Liver (tissue), 7 donors: ENCODE measurements at regions not wholly inside any gene's neighbourhood (a gene's known extent, or its start where the extent isn't known, plus 50 kb on each side); places are given as distances from the start of the nearest gene placed in this dataset.

ENCODE experiments used
- DNase-seq: peaks from one replicate; pipeline ENCODE4 v3.0.0-alpha.2; 2017; ENCODE audit warnings: low spot score
- H3K27ac ChIP-seq, 2 donors: one replicate each; pipeline ENCODE4 v1.7.0; 2013; ENCODE audit warnings: inconsistent platforms in 2 of 2, low read length in 2 of 2, control low read depth in 1 of 2, low read depth in 1 of 2, mild to moderate bottlenecking in 1 of 2
- H3K27me3 ChIP-seq, 4 donors: one replicate each; pipeline versions ENCODE4 v1.6.1 to v1.7.0; 2013; ENCODE audit warnings: low read length in 3 of 4, inconsistent platforms in 1 of 4, mild to moderate bottlenecking in 1 of 4, moderate library complexity in 1 of 4; ENCODE audit not compliant: control insufficient read depth in 4 of 4, insufficient read depth in 4 of 4
- H3K36me3 ChIP-seq, 4 donors: one replicate each; pipeline versions ENCODE4 v1.6.1 to v1.7.0; 2013; ENCODE audit warnings: low read length in 3 of 4, mild to moderate bottlenecking in 3 of 4, low read depth in 1 of 4, moderate library complexity in 1 of 4; ENCODE audit not compliant: control insufficient read depth in 4 of 4, insufficient read depth in 3 of 4
- H3K4me1 ChIP-seq, 4 donors: one replicate each; pipeline versions ENCODE4 v1.6.1 to v1.7.0; 2013; ENCODE audit warnings: low read length in 3 of 4, mild to moderate bottlenecking in 3 of 4, moderate library complexity in 1 of 4; ENCODE audit not compliant: control insufficient read depth in 4 of 4, insufficient read depth in 4 of 4
- H3K4me3 ChIP-seq, 3 donors: one replicate each; pipeline versions ENCODE4 v1.6.1 to v1.7.0; 2013; ENCODE audit warnings: low read length in 3 of 3, control low read depth in 1 of 3, low read depth in 1 of 3, mild to moderate bottlenecking in 1 of 3
- H3K9ac ChIP-seq, 2 donors: one replicate each; pipeline ENCODE4 v1.7.0; 2013; ENCODE audit warnings: low read length in 2 of 2, mild to moderate bottlenecking in 2 of 2, moderate library complexity in 2 of 2, control low read depth in 1 of 2, low read depth in 1 of 2
- H3K9me3 ChIP-seq, 4 donors: one replicate each; pipeline versions ENCODE4 v1.6.1 to v1.7.0; 2013; ENCODE audit warnings: low read length in 3 of 4; ENCODE audit not compliant: control insufficient read depth in 4 of 4
- FOXA1 ChIP-seq: IDR thresholded peaks from 2 replicates; pipeline ENCODE4 v1.6.1; 2016; ENCODE audit warnings: antibody characterized with exemption
- FOXA2 ChIP-seq: IDR thresholded peaks from 2 replicates; pipeline ENCODE4 v1.6.1; 2016; ENCODE audit warnings: antibody characterized with exemption
- GABPA ChIP-seq, 2 donors: IDR thresholded peaks in 1 of 2; conservative IDR thresholded peaks in 1 of 2; 2 replicates each; pipeline ENCODE4 v1.6.1; 2016; ENCODE audit warnings: antibody characterized with exemption in 2 of 2, mild to moderate bottlenecking in 1 of 2, moderate library complexity in 1 of 2
- HNF4A ChIP-seq, 2 donors: conservative IDR thresholded peaks; 2 replicates each; pipeline ENCODE4 v1.6.1; 2016; ENCODE audit warnings: antibody characterized with exemption in 2 of 2, mild to moderate bottlenecking in 2 of 2
- HNF4G ChIP-seq: IDR thresholded peaks from 2 replicates; pipeline ENCODE4 v1.6.1; 2016; ENCODE audit warnings: antibody characterized with exemption
- JUND ChIP-seq, 2 donors: IDR thresholded peaks; 2 replicates each; pipeline ENCODE4 v1.6.1; 2016; ENCODE audit warnings: antibody characterized with exemption in 2 of 2
- NR2F2 ChIP-seq: IDR thresholded peaks from 2 replicates; pipeline ENCODE4 v1.6.1; 2016; ENCODE audit warnings: antibody characterized with exemption
- RAD21 ChIP-seq, 2 donors: IDR thresholded peaks; 2 replicates each; pipeline ENCODE4 v1.6.1; 2016; ENCODE audit warnings: antibody characterized with exemption in 2 of 2, mild to moderate bottlenecking in 2 of 2
- RXRA ChIP-seq, 2 donors: IDR thresholded peaks; 2 replicates each; pipeline ENCODE4 v1.6.1; 2017 to 2018; ENCODE audit warnings: antibody characterized with exemption in 2 of 2, mild to moderate bottlenecking in 1 of 2
- SP1 ChIP-seq: IDR thresholded peaks from 2 replicates; pipeline ENCODE4 v1.6.1; 2018; ENCODE audit warnings: antibody characterized with exemption, mild to moderate bottlenecking
- TAF1 ChIP-seq: conservative IDR thresholded peaks from 2 replicates; pipeline ENCODE4 v1.6.1; 2016; ENCODE audit warnings: antibody characterized with exemption, mild to moderate bottlenecking
- WGBS: extraction: QIAGEN DNeasy Blood & Tissue Kit; methylation state at CpG from one replicate; pipeline ENCODE4 v1.1.7; 2013; 5-methylcytosine and 5-hydroxymethylcytosine counted together
- TF ChIP-seq, protein P1 (sequence below): IDR thresholded peaks from 2 replicates; pipeline ENCODE4 v1.6.1; 2016; ENCODE audit warnings: antibody characterized with exemption, mild to moderate bottlenecking
- TF ChIP-seq, protein P2 (sequence below): IDR thresholded peaks from 2 replicates; pipeline ENCODE4 v1.6.1; 2016; ENCODE audit warnings: antibody characterized with exemption
- TF ChIP-seq, protein P3 (sequence below): IDR thresholded peaks from 2 replicates; pipeline ENCODE4 v1.6.1; 2016; ENCODE audit warnings: antibody characterized with exemption
- TF ChIP-seq, protein P4 (sequence below): IDR thresholded peaks from 2 replicates; pipeline ENCODE4 v1.6.1; 2016; ENCODE audit warnings: antibody characterized with exemption
- donor health status: healthy.
- donor health status: healthy.
- donor health status: healthy.
- donor health status: healthy.

DNA sequence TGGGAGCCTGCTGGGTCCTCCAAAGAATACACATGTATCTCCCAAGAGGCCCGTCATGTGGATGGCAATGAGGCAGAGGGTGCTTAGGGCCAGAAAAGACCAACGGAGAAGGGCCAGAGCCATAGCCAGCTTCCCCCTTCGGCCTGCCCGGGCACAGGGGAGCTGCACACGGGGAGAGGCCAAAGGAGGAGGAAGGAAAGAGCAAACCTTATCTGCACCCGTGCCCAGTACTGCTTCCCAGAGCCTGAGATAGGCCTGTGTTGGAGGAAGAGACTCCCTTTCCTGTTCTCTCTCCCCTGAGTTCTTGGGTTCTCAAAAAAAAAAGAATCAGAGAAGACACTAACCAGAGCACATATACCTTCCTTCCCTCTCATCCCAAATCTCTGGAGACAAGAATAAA is 250.3 kb downstream of the ANAPC1 start (continued):
- TF ChIP-seq, protein P1, sequence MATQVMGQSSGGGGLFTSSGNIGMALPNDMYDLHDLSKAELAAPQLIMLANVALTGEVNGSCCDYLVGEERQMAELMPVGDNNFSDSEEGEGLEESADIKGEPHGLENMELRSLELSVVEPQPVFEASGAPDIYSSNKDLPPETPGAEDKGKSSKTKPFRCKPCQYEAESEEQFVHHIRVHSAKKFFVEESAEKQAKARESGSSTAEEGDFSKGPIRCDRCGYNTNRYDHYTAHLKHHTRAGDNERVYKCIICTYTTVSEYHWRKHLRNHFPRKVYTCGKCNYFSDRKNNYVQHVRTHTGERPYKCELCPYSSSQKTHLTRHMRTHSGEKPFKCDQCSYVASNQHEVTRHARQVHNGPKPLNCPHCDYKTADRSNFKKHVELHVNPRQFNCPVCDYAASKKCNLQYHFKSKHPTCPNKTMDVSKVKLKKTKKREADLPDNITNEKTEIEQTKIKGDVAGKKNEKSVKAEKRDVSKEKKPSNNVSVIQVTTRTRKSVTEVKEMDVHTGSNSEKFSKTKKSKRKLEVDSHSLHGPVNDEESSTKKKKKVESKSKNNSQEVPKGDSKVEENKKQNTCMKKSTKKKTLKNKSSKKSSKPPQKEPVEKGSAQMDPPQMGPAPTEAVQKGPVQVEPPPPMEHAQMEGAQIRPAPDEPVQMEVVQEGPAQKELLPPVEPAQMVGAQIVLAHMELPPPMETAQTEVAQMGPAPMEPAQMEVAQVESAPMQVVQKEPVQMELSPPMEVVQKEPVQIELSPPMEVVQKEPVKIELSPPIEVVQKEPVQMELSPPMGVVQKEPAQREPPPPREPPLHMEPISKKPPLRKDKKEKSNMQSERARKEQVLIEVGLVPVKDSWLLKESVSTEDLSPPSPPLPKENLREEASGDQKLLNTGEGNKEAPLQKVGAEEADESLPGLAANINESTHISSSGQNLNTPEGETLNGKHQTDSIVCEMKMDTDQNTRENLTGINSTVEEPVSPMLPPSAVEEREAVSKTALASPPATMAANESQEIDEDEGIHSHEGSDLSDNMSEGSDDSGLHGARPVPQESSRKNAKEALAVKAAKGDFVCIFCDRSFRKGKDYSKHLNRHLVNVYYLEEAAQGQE, result no peak
- TF ChIP-seq, protein P2, sequence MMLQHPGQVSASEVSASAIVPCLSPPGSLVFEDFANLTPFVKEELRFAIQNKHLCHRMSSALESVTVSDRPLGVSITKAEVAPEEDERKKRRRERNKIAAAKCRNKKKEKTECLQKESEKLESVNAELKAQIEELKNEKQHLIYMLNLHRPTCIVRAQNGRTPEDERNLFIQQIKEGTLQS, result no peak

DNA sequence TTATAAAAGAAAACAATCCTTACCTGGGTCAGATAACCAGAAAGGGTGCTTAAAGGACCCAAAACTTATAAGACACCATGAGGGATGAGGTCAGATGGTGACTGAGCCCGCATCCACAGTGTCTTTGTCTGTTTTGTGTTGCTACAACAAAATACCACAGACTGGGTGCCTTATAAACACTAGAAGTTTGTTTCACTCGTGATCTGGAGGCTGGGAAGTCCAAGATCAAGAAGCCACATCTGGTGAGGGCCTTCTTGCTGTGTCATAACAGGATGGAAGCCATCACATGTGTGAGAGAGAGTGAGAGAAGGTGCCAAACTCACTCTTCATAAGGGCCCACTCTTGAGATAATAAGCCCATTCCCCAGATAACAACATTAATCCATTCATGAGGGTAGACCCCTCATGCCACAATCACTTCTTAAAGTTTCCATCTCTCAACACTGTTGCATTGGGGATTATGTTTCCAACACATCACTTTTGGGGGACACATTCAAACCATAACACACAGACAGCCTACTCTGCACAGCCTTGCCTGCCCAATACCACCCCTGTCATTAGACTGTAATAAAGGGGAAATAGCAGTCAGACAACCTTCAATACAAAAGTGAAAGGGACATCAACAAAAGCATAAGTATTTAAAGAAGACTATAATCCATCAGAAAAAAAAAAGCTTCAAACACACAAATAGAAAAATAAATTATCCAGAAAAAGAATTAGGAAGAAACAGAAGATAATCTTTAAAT is 249.8 kb downstream of the ANAPC1 start:
- TF ChIP-seq FOXA2 (no peak), HNF4G (no peak), NR2F2 (no peak), JUND (IDR thresholded peaks at IDR 0.05) (no peak), HNF4A (conservative IDR thresholded peaks at IDR 0.05) (no peak), SP1 (no peak), GABPA (IDR thresholded peaks at IDR 0.05 in 1 of 2, conservative IDR thresholded peaks at IDR 0.05 in 1 of 2) (no peak), TAF1 (no peak), RAD21 (IDR thresholded peaks at IDR 0.05) (no peak), RXRA (IDR thresholded peaks at IDR 0.05) (no peak), FOXA1 (no peak)
- TF ChIP-seq, protein P3, sequence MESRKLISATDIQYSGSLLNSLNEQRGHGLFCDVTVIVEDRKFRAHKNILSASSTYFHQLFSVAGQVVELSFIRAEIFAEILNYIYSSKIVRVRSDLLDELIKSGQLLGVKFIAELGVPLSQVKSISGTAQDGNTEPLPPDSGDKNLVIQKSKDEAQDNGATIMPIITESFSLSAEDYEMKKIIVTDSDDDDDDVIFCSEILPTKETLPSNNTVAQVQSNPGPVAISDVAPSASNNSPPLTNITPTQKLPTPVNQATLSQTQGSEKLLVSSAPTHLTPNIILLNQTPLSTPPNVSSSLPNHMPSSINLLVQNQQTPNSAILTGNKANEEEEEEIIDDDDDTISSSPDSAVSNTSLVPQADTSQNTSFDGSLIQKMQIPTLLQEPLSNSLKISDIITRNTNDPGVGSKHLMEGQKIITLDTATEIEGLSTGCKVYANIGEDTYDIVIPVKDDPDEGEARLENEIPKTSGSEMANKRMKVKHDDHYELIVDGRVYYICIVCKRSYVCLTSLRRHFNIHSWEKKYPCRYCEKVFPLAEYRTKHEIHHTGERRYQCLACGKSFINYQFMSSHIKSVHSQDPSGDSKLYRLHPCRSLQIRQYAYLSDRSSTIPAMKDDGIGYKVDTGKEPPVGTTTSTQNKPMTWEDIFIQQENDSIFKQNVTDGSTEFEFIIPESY, result no peak
- TF ChIP-seq, protein P2, result no peak
- TF ChIP-seq, protein P4, sequence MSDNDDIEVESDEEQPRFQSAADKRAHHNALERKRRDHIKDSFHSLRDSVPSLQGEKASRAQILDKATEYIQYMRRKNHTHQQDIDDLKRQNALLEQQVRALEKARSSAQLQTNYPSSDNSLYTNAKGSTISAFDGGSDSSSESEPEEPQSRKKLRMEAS, result no peak
- TF ChIP-seq, protein P1, result no peak
- Histone ChIP-seq H3K27ac (no peak overlapping the region), H3K27me3 (no peaks in the 10 kb centered on the region), H3K4me3 (no peak overlapping the region), H3K9me3 (peaks cover 0 to 3% (median 0%) of the 10 kb centered on the region in 4 donors), H3K9ac (no peak overlapping the region), H3K4me1 (no peaks in the 10 kb centered on the region), H3K36me3 (no peaks in the 10 kb centered on the region)
- no peak for DNase-seq
- WGBS, result 80% methylated on average over 2 of the region's 2 CpGs
